ENCODE measurements at regions not wholly inside any gene's neighbourhood (a gene's known extent, or its start where the extent isn't known, plus 50 kb on each side); places are given as distances from the start of the nearest gene placed in this dataset.

- Histone ChIP-seq H3K9me3 (peaks cover 0 to 7% (median 0%) of the 10 kb centered on the region in 4 donors), H3K36me3 (no peaks in the 10 kb centered on the region), H3K4me3 (no peak overlapping the region), H3K27ac (no peak overlapping the region), H3K4me1 (peaks cover 0 to 8% (median 3%) of the 10 kb centered on the region in 4 donors), H3K27me3 (no peaks in the 10 kb centered on the region)
- TF ChIP-seq CTCF (IDR thresholded peaks at IDR 0.05) (no peak), POLR2AphosphoS5 (IDR thresholded peaks at IDR 0.05) (no peak), POLR2A (IDR thresholded peaks at IDR 0.05) (no peak), EP300 (IDR thresholded peaks at IDR 0.05) (no peak)
- intact Hi-C loops (cut with DNase I; ENCODE audit: low total_unique reads) = no loop called here
- 66 to 91% (median 79%) methylated on average over 2 of the region's 2 CpGs for WGBS, 5 donors
- DNase-seq = no peak
Measured at GRCh38 chr6:106743612-106744011, 114.2 kb downstream of the QRSL1 start.

- intact Hi-C loops (cut with DNase I; ENCODE audit: low total_unique reads) = no loop called here
Measured at GRCh38 chr6:106740287-106740686, 110.9 kb downstream of the QRSL1 start.

GRCh38 chr6:106739387-106739786, 110.0 kb downstream of the QRSL1 start:
- peaks cover 0 to 8% (median 3%) of the 10 kb centered on the region in 4 donors for H3K4me1 ChIP-seq
- intact Hi-C loops (cut with DNase I; ENCODE audit: low total_unique reads) = no loop called here
- no peak overlapping the region for H3K4me3 ChIP-seq
- TF ChIP-seq POLR2A (IDR thresholded peaks at IDR 0.05) = no peak
- peak; percentile 39 to 82 (median 42) for TF ChIP-seq POLR2AphosphoS5 (IDR thresholded peaks at IDR 0.05)
- TF ChIP-seq CTCF (IDR thresholded peaks at IDR 0.05) = peak in 1 of 7 experiments; percentile 24
- peak overlapping the region; percentile 5 to 49 (median 37) for H3K27ac ChIP-seq
- no peaks in the 10 kb centered on the region for H3K36me3 ChIP-seq
- no peaks in the 10 kb centered on the region for H3K27me3 ChIP-seq
- WGBS, 5 donors = 43 to 69% (median 56%) methylated on average over 5 of the region's 5 CpGs
- DNase-seq = peak in 1 of 2 donors; percentile 84
- peaks cover 0 to 21% (median 10%) of the 10 kb centered on the region in 4 donors for H3K9me3 ChIP-seq

More at GRCh38 chr6:106740287-106740686, 110.9 kb downstream of the QRSL1 start:
- peaks cover 0 to 21% (median 10%) of the 10 kb centered on the region in 4 donors for H3K9me3 ChIP-seq
- TF ChIP-seq CTCF (IDR thresholded peaks at IDR 0.05) = no peak
- no peak for TF ChIP-seq POLR2AphosphoS5 (IDR thresholded peaks at IDR 0.05)
- TF ChIP-seq POLR2A (IDR thresholded peaks at IDR 0.05) = no peak
- TF ChIP-seq EP300 (IDR thresholded peaks at IDR 0.05) = no peak
- H3K27ac ChIP-seq = peak overlapping the region in 3 of 5 donors; percentile 37 to 49 (median 44)
- 52 to 74% (median 68%) methylated on average over 2 to 3 of the region's 3 CpGs for WGBS, 5 donors
- H3K27me3 ChIP-seq = no peaks in the 10 kb centered on the region
- peaks cover 0 to 8% (median 3%) of the 10 kb centered on the region in 4 donors for H3K4me1 ChIP-seq
- no peaks in the 10 kb centered on the region for H3K36me3 ChIP-seq
- DNase-seq = no peak
- no peak overlapping the region for H3K4me3 ChIP-seq

- no peaks in the 10 kb centered on the region for H3K36me3 ChIP-seq
- H3K27me3 ChIP-seq = no peaks in the 10 kb centered on the region
- DNase-seq = no peak
- intact Hi-C loops (cut with DNase I; ENCODE audit: low total_unique reads) = no loop called here
- no peak for TF ChIP-seq CTCF (IDR thresholded peaks at IDR 0.05)
- no peak for TF ChIP-seq EP300 (IDR thresholded peaks at IDR 0.05)
- TF ChIP-seq POLR2A (IDR thresholded peaks at IDR 0.05) = no peak
- TF ChIP-seq POLR2AphosphoS5 (IDR thresholded peaks at IDR 0.05) = no peak
- H3K4me3 ChIP-seq = no peak overlapping the region
- H3K27ac ChIP-seq = no peak overlapping the region
- WGBS, 5 donors = 10 to 37% (median 33%) methylated on average over 2 of the region's 2 CpGs
- H3K4me1 ChIP-seq = peaks cover 0 to 13% (median 6%) of the 10 kb centered on the region in 4 donors
- H3K9me3 ChIP-seq = peaks cover 0 to 14% (median 10%) of the 10 kb centered on the region in 4 donors
Measured at GRCh38 chr6:106736502-106736901, 107.1 kb downstream of the QRSL1 start.

All from stomach (tissue), 8 donors.